ENCODE measurements at regions not wholly inside any gene's neighbourhood (a gene's known extent, or its start where the extent isn't known, plus 50 kb on each side); places are given as distances from the start of the nearest gene placed in this dataset.

DNA sequence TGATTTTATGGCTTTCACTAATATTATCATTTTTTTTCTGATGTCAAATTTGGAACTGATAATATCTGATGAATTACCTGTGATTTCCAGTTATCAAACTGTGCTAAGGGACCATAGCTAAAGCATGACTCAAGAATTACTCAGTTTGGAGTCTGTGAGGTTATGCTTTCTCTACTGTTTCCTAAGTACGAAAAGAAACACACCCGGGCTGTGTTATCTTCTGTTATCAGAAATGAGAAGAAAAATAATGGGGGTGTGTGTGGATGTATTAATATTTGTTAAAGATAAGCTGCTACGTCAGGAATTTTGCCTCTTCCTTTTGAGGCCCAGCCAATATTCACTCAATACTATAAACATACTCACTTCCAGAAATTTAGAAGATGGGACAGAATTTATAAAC is 1401.9 kb upstream of the FLRT2 start:
- no peak for TF ChIP-seq SIN3A (IDR thresholded peaks at IDR 0.05; ENCODE audit: borderline replicate concordance, insufficient read depth, low read depth, low read length)
- TF ChIP-seq, protein P1, sequence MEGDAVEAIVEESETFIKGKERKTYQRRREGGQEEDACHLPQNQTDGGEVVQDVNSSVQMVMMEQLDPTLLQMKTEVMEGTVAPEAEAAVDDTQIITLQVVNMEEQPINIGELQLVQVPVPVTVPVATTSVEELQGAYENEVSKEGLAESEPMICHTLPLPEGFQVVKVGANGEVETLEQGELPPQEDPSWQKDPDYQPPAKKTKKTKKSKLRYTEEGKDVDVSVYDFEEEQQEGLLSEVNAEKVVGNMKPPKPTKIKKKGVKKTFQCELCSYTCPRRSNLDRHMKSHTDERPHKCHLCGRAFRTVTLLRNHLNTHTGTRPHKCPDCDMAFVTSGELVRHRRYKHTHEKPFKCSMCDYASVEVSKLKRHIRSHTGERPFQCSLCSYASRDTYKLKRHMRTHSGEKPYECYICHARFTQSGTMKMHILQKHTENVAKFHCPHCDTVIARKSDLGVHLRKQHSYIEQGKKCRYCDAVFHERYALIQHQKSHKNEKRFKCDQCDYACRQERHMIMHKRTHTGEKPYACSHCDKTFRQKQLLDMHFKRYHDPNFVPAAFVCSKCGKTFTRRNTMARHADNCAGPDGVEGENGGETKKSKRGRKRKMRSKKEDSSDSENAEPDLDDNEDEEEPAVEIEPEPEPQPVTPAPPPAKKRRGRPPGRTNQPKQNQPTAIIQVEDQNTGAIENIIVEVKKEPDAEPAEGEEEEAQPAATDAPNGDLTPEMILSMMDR (IDR thresholded peaks at IDR 0.05): no peak
